Smooth muscle cell (in vitro differentiated cells): ENCODE measurements at regions not wholly inside any gene's neighbourhood (a gene's known extent, or its start where the extent isn't known, plus 50 kb on each side); places are given as distances from the start of the nearest gene placed in this dataset.

Experiments
- DNase-seq: peaks from one replicate; lab custom pipeline; 2025; ENCODE audit not compliant: unreplicated experiment; lab: John Stamatoyannopoulos, UW
- H2AFZ ChIP-seq: fragments of 200-600 bp; sonication (generic); 2 replicates; pipeline ENCODE4 v1.6.0; 2016; ENCODE audit warnings: antibody characterized with exemption, low read depth, mild to moderate bottlenecking
- H3F3A ChIP-seq: fragments of 200-600 bp; sonication (generic); 2 replicates; pipeline ENCODE4 v1.6.0; 2017; ENCODE audit warnings: antibody characterized with exemption, low read depth
- H3K27ac ChIP-seq: fragments of 200-600 bp; sonication (generic); 2 replicates; pipeline ENCODE4 v1.5.1; 2016; ENCODE audit warnings: low read depth, mild to moderate bottlenecking
- H3K27me3 ChIP-seq: fragments of 200-600 bp; sonication (generic); 2 replicates; pipeline ENCODE4 v1.6.1; 2016; ENCODE audit warnings: low read depth, mild to moderate bottlenecking
- H3K36me3 ChIP-seq: fragments of 200-600 bp; sonication (generic); 2 replicates; pipeline ENCODE4 v1.5.1; 2016; ENCODE audit warnings: low read depth
- H3K4me1 ChIP-seq: fragments of 200-600 bp; sonication (generic); 2 replicates; pipeline ENCODE4 v1.5.1; 2016; ENCODE audit warnings: low read depth
- H3K4me2 ChIP-seq: fragments of 200-600 bp; sonication (generic); 2 replicates; pipeline ENCODE4 v1.6.0; 2016; ENCODE audit warnings: mild to moderate bottlenecking
- H3K4me3 ChIP-seq: fragments of 200-600 bp; sonication (generic); 2 replicates; pipeline ENCODE4 v1.5.1; 2016; ENCODE audit warnings: mild to moderate bottlenecking
- H3K79me2 ChIP-seq: fragments of 200-600 bp; sonication (generic); 2 replicates; pipeline ENCODE4 v1.6.0; 2016; ENCODE audit warnings: low read depth, mild to moderate bottlenecking
- H3K9ac ChIP-seq: fragments of 200-600 bp; sonication (generic); 2 replicates; pipeline ENCODE4 v1.6.0; 2016; ENCODE audit warnings: low read depth
- H3K9me3 ChIP-seq: fragments of 200-600 bp; sonication (generic); replicated peaks from 2 replicates; pipeline ENCODE4 v1.5.1; 2016; ENCODE audit warnings: low read depth
- H4K20me1 ChIP-seq: fragments of 200-600 bp; sonication (generic); 2 replicates; pipeline ENCODE4 v1.6.0; 2016; ENCODE audit warnings: low read depth
- WGBS: methylation state at CpG from one replicate; pipeline ENCODE4 v1.1.7; 2016; ENCODE audit warnings: low lambda C conversion rate; 5-methylcytosine and 5-hydroxymethylcytosine counted together
- TF ChIP-seq, protein P1 (sequence below): fragments of 200-600 bp; sonication (generic); IDR thresholded peaks from 2 replicates; pipeline ENCODE4 v1.5.1; 2017; ENCODE audit warnings: borderline replicate concordance, mild to moderate bottlenecking, antibody characterized with exemption; ENCODE audit not compliant: insufficient read depth, poor library complexity, severe bottlenecking

DNA sequence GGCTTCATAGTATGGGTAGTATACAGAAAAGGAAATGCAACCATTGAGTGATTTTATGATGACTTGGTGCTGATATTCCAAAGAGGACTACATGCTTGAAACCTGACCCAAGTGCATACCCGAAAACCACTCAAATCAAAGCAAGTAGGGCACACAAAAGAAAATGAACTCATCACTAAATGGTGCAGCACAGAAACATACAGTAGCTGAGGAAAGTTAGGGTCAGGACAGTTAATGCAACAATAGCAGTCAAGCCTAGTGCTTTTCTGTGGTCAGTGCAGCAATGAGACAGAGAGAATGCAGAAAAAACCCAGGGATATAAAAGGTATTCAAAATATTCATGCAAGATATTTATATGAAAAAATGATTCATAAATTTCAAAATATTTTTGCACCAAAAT lies 711.1 kb downstream of the EPHA7 start:
- Histone ChIP-seq H3K9ac (no peak overlapping the region), H4K20me1 (no peaks in the 10 kb centered on the region), H2AFZ (no peak overlapping the region), H3K4me2 (no peak overlapping the region), H3K9me3 (no peaks in the 10 kb centered on the region), H3K27me3 (no peaks in the 10 kb centered on the region), H3K79me2 (no peaks in the 10 kb centered on the region), H3K27ac (no peak overlapping the region), H3K36me3 (no peaks in the 10 kb centered on the region), H3K4me1 (no peaks in the 10 kb centered on the region), H3F3A (no peaks in the 10 kb centered on the region), H3K4me3 (no peak overlapping the region)
- DNase-seq, result no peak
- 24% methylated on average over 1 of the region's 1 CpG for WGBS
- TF ChIP-seq, protein P1, sequence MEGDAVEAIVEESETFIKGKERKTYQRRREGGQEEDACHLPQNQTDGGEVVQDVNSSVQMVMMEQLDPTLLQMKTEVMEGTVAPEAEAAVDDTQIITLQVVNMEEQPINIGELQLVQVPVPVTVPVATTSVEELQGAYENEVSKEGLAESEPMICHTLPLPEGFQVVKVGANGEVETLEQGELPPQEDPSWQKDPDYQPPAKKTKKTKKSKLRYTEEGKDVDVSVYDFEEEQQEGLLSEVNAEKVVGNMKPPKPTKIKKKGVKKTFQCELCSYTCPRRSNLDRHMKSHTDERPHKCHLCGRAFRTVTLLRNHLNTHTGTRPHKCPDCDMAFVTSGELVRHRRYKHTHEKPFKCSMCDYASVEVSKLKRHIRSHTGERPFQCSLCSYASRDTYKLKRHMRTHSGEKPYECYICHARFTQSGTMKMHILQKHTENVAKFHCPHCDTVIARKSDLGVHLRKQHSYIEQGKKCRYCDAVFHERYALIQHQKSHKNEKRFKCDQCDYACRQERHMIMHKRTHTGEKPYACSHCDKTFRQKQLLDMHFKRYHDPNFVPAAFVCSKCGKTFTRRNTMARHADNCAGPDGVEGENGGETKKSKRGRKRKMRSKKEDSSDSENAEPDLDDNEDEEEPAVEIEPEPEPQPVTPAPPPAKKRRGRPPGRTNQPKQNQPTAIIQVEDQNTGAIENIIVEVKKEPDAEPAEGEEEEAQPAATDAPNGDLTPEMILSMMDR, result no peak

DNA sequence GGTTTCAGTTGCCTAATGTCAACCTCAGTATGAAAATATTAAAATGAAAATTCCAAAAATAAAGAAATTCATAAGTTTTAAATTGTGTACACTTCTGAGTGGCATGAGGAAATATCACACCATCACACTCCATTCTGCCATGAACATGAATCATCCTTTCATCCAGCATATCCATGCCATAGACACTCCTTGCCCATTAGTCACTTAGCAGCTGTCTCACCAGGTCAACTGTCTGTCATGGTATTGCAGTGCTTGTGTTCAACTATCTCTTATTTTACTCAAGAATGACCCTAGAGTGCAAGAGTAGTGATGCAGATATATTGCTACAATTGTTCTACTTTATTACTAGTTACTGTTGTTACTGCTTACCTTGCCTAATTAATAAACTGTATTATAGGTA lies 712.4 kb downstream of the EPHA7 start:
- H3K27me3 ChIP-seq, result no peaks in the 10 kb centered on the region

DNA sequence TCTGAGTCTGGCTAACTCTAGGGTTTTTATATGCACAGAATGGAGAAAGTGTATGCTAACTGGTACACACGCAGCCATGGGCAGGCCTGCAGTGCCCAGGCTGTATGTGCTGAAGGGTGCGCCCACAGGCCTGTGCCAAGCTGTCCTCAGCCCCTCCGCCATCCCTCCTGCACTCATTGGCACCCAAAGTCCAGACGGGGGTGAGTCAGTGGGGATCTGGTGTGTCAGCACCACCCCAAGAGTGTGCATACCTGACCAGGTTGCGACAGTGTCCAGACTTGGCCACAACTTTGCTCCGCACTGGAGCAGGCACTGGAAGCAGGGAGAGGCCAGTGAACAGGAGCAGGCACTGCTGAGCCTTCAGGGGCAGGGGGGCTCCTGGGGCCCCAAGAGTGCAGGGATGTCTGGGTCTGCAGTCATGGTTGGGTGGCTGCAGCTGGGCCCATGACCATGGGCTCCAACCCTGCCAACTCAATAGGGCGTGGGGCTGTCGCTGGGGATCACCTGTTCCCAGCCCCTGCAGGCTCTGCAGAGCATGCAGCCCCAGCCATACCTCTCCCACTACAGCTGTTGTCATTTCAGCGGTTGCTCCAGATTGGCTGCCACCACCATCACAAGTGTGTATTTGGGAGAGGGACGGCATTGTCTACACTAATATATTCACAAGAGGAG lies 717.8 kb downstream of the EPHA7 start:
- H3K27ac ChIP-seq, result no peak overlapping the region
- no peak overlapping the region for H3K9ac ChIP-seq
- TF ChIP-seq, protein P1, result no peak
- no peaks in the 10 kb centered on the region for H3K36me3 ChIP-seq
- H3K4me2 ChIP-seq, result no peak overlapping the region
- no peaks in the 10 kb centered on the region for H3F3A ChIP-seq
- no peaks in the 10 kb centered on the region for H3K79me2 ChIP-seq
- no peaks in the 10 kb centered on the region for H4K20me1 ChIP-seq
- no peaks in the 10 kb centered on the region for H3K9me3 ChIP-seq
- no peaks in the 10 kb centered on the region for H3K27me3 ChIP-seq
- no peaks in the 10 kb centered on the region for H3K4me1 ChIP-seq
- DNase-seq, result no peak
- H2AFZ ChIP-seq, result no peak overlapping the region
- no peak overlapping the region for H3K4me3 ChIP-seq
- WGBS, result 95% methylated on average over 10 of the region's 10 CpGs

More for the DNA sequence above, 712.4 kb downstream of the EPHA7 start:
- H3F3A ChIP-seq, result no peaks in the 10 kb centered on the region
- no peaks in the 10 kb centered on the region for H3K79me2 ChIP-seq
- H3K27ac ChIP-seq, result no peak overlapping the region
- H3K4me3 ChIP-seq, result no peak overlapping the region
- H4K20me1 ChIP-seq, result no peaks in the 10 kb centered on the region
- H3K9me3 ChIP-seq, result no peaks in the 10 kb centered on the region
- no peak overlapping the region for H2AFZ ChIP-seq
- H3K4me2 ChIP-seq, result no peak overlapping the region
- H3K4me1 ChIP-seq, result no peaks in the 10 kb centered on the region
- no peak for DNase-seq
- TF ChIP-seq, protein P1, result no peak
- no peaks in the 10 kb centered on the region for H3K36me3 ChIP-seq
- H3K9ac ChIP-seq, result no peak overlapping the region

DNA sequence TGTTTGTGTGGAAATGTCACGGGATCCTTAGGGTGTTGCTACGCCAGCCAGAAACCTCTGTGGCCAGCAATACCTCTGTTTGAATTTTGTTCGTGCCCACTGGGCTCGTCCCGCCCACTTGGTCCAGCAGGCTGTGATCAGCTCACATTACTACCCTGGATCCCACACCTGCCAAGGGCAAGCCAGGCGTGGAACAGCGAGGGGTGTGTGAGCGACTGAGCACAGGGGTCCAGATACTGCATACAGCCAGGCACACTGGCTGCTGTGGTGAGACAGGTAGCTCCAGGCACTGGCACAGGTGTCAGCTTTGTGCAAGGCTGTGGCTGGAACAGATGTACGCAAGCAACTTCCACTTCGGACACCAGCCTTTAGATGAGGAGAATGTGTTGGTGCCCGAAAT lies 718.9 kb downstream of the EPHA7 start:
- Histone ChIP-seq H4K20me1 (no peaks in the 10 kb centered on the region), H3K27ac (no peak overlapping the region), H3K4me3 (no peak overlapping the region), H3K9ac (no peak overlapping the region), H3F3A (no peaks in the 10 kb centered on the region), H3K9me3 (no peaks in the 10 kb centered on the region), H3K79me2 (no peaks in the 10 kb centered on the region), H3K27me3 (no peaks in the 10 kb centered on the region), H3K4me1 (no peaks in the 10 kb centered on the region), H3K36me3 (no peaks in the 10 kb centered on the region), H2AFZ (no peak overlapping the region), H3K4me2 (no peak overlapping the region)
- TF ChIP-seq, protein P1, result no peak
- 92% methylated on average over 11 of the region's 11 CpGs for WGBS
- no peak for DNase-seq
